ENCODE measurements at regions not wholly inside any gene's neighbourhood (a gene's known extent, or its start where the extent isn't known, plus 50 kb on each side); places are given as distances from the start of the nearest gene placed in this dataset.

- Histone ChIP-seq H3K27me3 (ENCODE audit: control insufficient read depth in 4 of 4, insufficient read depth in 4 of 4, low read length in 3 of 4) (no peaks in the 10 kb centered on the region), H3K9me3 (ENCODE audit: control insufficient read depth in 4 of 4, low read length in 3 of 4) (no peaks in the 10 kb centered on the region), H3K4me3 (ENCODE audit: low read depth in 1 of 3, low read length in 3 of 3) (no peak overlapping the region), H3K9ac (ENCODE audit: low read depth in 1 of 2, low read length in 2 of 2) (no peak overlapping the region), H3K4me1 (ENCODE audit: control insufficient read depth in 4 of 4, insufficient read depth in 4 of 4, low read length in 3 of 4) (no peaks in the 10 kb centered on the region), H3K36me3 (ENCODE audit: control insufficient read depth in 4 of 4, insufficient read depth in 3 of 4, low read depth in 1 of 4, low read length in 3 of 4) (no peaks in the 10 kb centered on the region), H3K27ac (ENCODE audit: low read depth in 1 of 2, low read length in 2 of 2) (no peak overlapping the region)
- 60% methylated on average over 6 of the region's 6 CpGs for WGBS
- TF ChIP-seq HNF4A (conservative IDR thresholded peaks at IDR 0.05) (no peak), MAX (IDR thresholded peaks at IDR 0.05) (no peak), ATF3 (IDR thresholded peaks at IDR 0.05) (no peak), JUND (IDR thresholded peaks at IDR 0.05) (no peak), RAD21 (IDR thresholded peaks at IDR 0.05) (no peak), GABPA (IDR thresholded peaks at IDR 0.05 in 1 of 2, conservative IDR thresholded peaks at IDR 0.05 in 1 of 2) (no peak), HNF4G (IDR thresholded peaks at IDR 0.05) (no peak), TAF1 (conservative IDR thresholded peaks at IDR 0.05) (no peak), YY1 (IDR thresholded peaks at IDR 0.05) (no peak), FOXA2 (IDR thresholded peaks at IDR 0.05) (no peak), CTCF (IDR thresholded peaks at IDR 0.05; ENCODE audit: low read depth, low read length, missing input control) (no peak)
- no peak for DNase-seq (ENCODE audit: low spot score)
Measured at GRCh38 chr2:16293398-16293797, 353.0 kb downstream of the MYCN start.

- Histone ChIP-seq H3K4me3 (ENCODE audit: low read depth in 1 of 3, low read length in 3 of 3) (no peak overlapping the region), H3K9me3 (ENCODE audit: control insufficient read depth in 4 of 4, low read length in 3 of 4) (no peaks in the 10 kb centered on the region), H3K4me1 (ENCODE audit: control insufficient read depth in 4 of 4, insufficient read depth in 4 of 4, low read length in 3 of 4) (no peaks in the 10 kb centered on the region), H3K27me3 (ENCODE audit: control insufficient read depth in 4 of 4, insufficient read depth in 4 of 4, low read length in 3 of 4) (no peaks in the 10 kb centered on the region), H3K9ac (ENCODE audit: low read depth in 1 of 2, low read length in 2 of 2) (no peak overlapping the region), H3K27ac (ENCODE audit: low read depth in 1 of 2, low read length in 2 of 2) (no peak overlapping the region), H3K36me3 (ENCODE audit: control insufficient read depth in 4 of 4, insufficient read depth in 3 of 4, low read depth in 1 of 4, low read length in 3 of 4) (no peaks in the 10 kb centered on the region)
- no peak for DNase-seq (ENCODE audit: low spot score)
- 87% methylated on average over 7 of the region's 7 CpGs for WGBS
- TF ChIP-seq RAD21 (IDR thresholded peaks at IDR 0.05) (no peak), HNF4A (conservative IDR thresholded peaks at IDR 0.05) (no peak), CTCF (IDR thresholded peaks at IDR 0.05; ENCODE audit: low read depth, low read length, missing input control) (no peak), ATF3 (IDR thresholded peaks at IDR 0.05) (no peak), REST (IDR thresholded peaks at IDR 0.05) (no peak), TAF1 (conservative IDR thresholded peaks at IDR 0.05) (no peak), NR2F2 (IDR thresholded peaks at IDR 0.05) (no peak), RXRA (IDR thresholded peaks at IDR 0.05) (no peak), GABPA (IDR thresholded peaks at IDR 0.05 in 1 of 2, conservative IDR thresholded peaks at IDR 0.05 in 1 of 2) (no peak), ZBTB33 (IDR thresholded peaks at IDR 0.05) (no peak), EGR1 (IDR thresholded peaks at IDR 0.05; ENCODE audit: low read depth in 2 of 2) (no peak), YY1 (IDR thresholded peaks at IDR 0.05) (no peak), JUND (IDR thresholded peaks at IDR 0.05) (no peak), SP1 (IDR thresholded peaks at IDR 0.05) (no peak)
Measured at GRCh38 chr2:16291731-16292550, 351.6 kb downstream of the MYCN start.
